Left kidney (tissue), 1 donor: ENCODE measurements at regions not wholly inside any gene's neighbourhood (a gene's known extent, or its start where the extent isn't known, plus 50 kb on each side); places are given as distances from the start of the nearest gene placed in this dataset.
"Not testable (repeated sequence)": the region's sequence is repeated elsewhere in the genome, so short reads cannot be mapped to it uniquely, and the experiment has no call there.

Source experiments
- DNase-seq: peaks from one replicate; pipeline ENCODE4 v3.0.0-alpha.2; 2013

DNA sequence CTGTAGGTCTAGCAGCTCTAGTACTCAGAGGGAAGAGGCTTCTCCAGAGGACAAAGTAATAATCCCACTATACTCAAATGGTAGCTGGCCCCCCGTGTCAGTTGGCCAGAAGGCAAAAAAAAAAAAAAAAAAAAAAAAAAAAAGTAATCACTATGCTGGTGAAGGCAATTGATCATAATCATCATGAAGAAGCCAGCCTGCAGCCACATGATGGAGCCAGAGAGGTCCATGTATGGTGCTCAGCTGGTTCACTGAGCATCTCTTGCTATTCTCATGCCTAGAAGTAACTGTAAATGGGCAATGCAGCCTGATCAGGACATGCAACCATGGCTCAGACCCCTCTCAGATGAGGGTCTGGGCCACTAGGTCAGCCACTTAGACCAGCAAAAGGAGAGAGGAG, 378.8 kb downstream of the MED13L start:
- no peak for DNase-seq

DNA sequence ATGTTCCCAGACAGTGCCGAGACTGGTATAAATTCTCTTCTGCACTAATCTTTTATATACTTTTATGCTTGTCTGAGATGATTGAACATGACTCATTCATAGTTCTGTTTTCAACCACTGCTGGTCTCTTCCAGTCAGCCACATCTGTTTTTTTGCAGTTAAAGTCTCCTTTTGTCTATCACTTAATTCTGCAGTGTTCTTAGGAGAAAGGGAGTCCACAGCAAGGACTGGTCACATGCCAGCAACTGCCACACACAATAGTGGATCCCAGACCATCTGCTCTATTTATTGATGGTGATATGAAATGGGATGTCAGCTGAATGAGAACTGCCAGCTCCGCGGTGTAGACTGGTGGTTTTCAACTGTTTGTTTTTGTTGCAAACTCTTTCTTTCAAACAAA, 379.8 kb downstream of the MED13L start:
- DNase-seq, result no peak

DNA sequence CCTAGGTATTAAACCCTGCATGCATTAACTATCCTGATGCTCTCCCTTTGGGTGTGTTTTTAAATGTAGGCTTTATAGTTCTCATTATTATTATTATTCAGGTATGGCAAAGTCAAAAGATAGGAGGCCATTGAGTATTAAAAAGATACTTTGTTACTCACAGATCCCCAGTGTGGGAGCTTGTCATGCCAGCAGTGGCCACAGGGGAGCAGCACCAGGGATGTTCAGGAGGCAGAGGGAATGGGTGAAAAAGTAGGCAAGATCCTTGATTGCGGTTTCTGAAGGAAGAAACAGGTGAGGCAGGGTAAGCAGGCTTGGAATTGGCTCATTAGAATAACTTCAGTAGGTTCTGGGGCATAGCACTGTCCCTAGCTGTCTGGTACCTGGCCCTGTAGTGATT, 382.2 kb downstream of the MED13L start:
- no peak for DNase-seq

DNA sequence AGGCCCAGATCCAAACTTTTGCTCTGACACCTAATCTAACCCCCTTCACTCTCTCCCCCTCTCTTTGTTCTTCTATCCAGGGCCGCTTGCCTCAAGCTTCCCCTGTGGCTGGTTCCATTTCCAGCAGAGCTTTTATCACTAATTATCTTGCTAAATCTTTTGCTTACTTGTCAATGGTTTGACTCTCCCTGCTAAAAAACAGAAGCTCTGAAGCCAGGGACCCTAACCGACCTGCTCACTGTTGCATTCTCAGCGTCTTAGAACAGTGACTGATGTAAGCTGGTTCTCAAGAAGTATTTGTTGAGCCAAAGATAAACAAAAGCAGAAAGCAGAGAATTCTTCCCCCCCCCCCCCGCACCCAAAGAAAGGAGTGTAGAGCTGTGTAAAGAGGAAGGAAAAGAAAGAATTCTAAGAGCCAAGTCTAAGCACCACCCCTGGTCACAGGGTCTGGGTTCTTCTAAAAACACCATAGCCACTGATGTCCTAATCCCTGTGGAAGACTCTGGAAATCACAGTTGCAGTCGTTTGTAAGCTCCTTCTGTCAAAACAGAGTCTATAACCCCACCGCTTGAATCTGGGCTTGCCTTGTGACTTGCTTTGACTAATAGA, 385.8 kb downstream of the MED13L start:
- no peak for DNase-seq

DNA sequence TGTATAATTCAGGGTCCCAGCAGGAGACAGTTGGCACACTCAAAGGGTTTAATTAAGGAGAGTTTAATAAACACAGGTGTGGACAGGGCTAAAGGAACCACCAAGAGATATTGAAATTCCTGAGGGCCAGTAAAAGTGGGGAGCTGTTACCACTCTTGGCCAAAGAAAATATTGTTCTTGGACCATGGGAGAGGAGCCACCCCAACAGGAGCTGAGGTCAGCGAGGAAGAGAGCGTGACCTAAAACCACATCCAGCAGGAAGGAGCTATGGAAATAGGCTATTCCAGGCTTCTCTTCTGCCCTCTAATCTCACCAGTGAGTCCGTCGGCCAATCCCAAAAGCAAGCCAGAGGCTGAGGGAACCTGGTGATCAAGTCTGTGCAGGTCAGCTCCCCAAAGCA, 390.8 kb downstream of the MED13L start:
- no peak for DNase-seq

DNA sequence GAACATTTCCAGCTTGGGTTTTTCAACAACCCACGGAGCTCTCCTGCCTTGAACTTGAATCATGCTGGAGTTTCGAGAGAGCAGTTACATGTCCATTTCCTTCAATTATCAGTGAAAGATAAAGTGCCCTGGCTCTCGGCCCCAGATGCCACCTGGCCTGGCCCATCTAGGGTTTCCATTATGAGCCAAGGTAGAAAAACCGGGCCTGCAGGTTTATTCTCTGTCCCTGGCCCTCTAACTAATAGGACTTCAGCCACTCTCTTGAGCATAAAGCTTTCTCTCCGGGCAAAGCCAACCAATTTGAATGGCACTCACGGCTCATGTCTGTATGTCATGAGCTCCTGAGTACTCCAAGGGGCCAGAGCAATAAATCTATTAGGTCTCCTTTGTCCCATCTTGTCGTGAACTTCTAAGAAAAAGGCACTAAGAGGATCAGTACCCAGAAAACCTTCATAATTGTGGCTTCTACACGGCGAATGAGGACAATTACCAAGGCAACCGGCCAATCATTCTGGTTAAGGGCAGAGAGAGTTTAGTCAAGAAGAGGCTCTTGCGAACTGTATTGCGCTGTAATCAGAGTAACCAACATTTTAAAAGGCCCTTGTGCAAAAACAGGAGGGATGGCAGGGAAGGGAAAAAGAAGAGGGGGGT, 392.3 kb downstream of the MED13L start:
- DNase-seq, result no peak

DNA sequence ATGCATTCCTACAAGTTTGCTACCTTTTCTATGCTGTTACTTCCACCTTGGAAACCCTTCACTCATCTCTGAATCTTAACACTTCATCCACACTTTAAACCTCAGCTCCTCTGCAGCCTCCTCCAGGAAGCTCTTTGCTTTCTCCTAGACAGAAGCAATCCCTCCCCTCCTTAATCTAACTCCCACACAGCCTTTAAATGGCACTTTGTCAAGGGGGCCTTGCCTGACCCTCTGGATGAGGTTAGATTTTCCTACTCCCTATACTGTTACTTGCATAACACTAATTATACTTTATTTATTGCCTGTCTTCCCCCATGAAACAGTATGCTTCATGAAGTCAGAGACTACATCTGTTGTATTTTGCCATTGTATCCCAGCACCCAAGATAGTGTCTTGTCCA, 394.6 kb downstream of the MED13L start:
- DNase-seq, result no peak

DNA sequence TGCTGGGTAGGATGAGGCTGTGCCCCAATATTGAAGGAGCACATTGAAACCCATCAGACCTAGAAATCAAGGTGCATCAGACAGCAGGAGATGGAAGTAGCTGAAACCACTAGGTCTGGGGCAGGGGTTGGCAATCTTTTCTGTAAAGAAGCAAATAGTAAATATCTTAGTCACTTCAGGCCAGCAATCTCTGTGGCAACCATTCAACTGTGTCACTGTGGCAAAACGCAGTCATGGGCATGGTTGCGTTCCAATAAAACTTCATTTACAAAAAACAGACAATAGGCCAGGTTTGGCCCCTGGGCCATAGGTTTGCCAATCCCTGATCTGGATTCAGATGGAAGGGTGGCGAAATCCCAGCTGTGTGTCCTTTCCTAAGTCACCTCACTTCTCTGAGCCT, 397.3 kb downstream of the MED13L start:
- no peak for DNase-seq

DNA sequence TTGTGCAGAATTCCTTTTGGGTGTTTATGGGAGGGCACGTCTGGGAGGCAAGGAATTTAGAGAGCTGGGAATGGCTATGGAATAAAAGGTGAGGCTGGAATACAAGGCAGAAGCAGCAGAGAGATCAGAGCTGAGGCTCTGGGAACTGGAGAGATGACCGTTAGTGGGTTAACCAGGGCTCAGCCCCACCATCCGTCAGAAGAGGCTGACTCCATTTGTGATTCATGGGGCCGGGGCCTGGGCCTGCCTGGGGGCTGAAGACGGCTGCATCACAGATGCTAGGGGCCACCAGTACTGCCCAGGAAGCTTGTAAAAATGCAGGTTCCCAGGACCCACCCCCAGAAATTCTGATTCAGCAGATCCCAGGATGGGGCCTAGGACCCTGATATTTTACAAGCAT, 398.1 kb downstream of the MED13L start:
- no peak for DNase-seq

DNA sequence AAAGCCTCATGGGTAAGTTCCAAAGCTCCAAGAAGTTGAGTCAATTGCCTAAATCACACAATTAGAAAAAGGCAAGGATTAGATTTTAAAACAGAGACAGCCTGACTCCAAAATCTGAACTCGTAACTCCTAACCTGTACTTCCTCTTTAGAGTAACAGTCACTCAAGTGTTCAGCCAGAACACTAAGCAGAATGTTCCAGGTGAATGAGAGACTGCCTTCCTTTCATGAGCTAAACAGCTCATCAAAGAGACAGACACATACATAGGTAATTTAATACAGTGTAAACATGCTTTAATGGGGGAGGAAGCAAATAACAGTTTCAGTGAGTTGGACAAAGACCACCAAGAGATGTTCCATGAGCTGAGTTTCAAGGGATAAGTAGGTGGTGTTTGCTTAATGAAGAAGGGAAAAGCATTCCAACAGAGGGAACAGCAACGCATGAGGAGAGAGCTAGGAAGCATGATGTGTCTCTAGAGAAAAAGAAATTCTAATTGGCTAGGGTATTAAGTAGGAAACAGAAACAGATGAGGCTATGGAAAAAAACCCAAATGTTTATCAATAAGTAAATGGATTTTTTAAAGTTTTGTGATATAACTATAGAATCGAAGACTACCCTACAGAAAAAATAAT, 403.9 kb downstream of the MED13L start:
- no peak for DNase-seq

DNA sequence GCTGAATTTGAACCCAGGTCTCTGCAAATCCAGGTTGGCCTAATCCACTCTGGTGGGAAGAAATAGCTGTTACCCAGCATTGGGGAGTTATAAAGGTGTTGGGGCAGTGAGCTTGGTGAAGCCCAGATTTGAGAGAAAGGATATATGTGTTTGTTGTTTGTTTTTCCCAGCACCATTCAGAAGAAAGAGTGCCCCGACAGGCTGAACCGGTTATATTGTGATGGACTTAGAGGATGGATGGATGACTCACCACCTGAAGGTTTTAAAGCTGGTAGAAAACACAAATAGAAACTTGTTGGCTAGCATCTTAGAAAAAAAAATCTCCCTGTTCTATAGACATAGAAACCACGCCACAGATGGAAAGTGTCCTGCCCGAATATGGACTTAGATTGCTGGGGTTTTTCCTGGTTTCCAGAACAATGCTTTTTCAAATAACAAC, 404.6 kb downstream of the MED13L start:
- DNase-seq, result no peak

DNA sequence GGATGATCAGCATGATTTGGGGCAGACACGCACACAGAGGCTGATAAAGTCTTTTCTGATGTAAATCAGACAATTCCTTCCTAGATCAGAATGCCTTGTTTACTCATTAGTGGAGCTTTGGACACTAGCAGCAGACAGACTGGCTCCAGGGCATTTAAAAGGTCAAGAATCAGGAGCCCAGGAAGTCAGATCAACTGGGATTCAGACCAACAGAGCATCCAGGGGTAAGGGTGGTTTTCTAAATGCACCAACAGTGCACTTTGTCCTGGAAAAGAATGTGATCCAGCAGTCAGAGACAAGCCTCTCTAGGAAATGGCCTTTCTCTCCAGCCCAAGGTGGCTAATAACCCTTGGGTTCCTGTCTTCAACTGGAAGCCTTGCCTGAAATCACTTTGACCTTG, 405.3 kb downstream of the MED13L start:
- DNase-seq, result no peak

DNA sequence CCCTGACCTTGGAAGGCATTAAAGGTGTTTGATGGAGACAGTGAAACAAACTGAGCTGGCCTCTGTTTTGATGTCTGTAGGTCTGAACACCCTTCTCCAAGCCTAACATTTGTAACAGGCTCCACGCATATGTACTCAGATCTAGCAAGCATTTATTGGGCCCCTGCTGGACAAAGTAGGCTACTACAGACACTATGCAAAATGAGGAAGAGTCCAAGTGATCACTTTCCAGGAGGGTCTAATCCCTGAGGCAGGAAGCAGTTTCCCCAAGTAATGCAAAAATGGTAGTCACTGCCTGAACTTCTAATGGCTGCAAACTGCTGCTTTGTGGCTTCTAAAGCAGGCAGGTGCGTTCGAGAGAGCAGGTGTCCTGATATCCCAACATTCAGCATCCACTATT, 405.8 kb downstream of the MED13L start:
- DNase-seq, result no peak

DNA sequence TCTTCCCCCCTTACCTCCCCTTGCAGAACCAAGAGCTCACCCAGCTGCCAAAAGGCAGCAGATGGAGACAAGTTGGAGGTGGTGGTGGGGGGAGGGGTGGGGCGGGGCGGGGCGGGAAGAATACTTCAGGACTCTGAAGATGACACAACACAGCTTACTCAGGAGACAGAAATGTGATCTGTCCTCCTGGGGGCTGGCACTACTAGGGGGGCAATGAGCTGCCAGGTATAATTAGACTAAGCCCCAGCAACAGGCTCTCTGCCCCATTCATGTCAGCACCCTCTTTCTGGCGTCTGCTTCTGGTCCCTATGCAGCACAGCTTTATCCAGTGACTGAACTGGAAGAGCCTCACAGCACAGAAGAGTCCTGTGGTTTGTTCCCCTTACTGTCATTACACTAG, 407.0 kb downstream of the MED13L start:
- DNase-seq, result no peak

DNA sequence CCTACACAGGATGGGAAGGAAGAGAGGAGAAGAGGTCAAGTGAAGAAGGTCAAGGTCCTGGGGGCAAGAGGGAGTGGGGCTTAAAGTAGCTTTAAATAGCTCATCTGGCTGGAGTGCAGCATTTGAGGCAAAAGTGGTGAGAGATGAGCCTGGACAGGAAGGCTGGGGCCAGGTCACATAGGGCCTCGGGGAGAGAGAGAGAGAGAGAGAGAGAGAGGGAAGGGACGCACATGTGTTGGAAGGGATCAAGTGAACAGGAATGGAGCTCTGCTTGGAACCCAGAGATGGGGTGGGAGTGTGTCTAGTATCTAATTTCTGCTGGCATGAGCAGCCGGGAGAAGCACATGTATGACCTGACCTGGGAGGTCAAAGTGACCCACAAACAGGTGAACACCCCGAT, 407.5 kb downstream of the MED13L start:
- DNase-seq, result no peak

DNA sequence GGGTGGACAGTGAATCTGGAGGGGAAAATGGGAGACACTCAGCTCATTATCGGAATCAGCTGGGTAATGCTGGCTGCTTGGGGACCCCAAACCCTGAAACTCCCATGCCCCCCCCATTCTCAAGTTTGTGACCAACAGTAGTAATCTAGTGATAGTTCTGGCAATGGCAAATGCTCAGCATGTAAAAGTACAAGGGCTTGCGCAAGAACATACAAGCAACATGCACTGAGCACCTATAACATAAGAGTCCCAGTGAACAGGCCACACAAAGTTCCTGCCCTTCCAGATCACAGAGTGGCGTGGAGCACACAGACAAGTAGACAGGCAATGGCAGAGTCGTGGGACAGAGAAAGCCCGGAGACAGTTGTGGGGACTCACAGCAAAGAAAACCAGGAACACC, 407.9 kb downstream of the MED13L start:
- no peak for DNase-seq

DNA sequence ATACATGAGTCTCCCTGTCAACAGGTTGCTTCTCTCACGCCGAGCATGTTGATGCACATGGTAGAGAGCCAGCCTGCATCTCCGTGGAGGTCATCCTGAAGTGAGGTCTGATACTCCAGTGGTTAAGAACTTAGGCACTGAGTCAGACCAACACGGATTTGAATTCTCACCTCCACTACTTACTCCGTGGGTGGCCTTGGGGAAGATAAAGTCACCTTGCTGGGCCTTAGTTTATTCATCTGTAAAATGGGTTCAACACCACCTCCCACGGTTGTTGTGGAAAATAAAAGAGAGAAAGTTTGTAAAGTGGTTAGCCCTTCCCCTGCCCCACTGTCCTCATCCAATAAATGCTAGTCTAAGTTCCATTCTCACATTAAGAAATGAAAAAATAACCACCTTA, 408.9 kb downstream of the MED13L start:
- DNase-seq, result no peak

DNA sequence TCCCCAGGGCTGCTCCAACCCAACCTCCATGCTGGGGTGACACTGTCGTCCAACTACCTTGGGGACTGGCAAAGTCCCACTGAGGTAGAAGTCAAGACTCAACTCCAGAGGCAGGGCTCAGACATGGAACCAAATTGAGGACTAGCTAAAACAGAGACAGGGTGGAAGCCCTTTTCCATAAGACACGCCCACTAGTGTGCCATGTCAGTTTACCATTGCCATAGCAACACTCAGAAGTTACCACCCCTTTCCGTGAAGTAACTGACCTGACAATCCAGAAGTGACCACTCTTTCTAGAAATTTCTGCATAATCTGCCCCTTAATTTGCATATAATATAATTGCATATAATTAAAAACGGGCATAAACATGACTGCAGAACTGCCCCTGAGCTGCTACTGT, 409.6 kb downstream of the MED13L start:
- DNase-seq, result no peak

DNA sequence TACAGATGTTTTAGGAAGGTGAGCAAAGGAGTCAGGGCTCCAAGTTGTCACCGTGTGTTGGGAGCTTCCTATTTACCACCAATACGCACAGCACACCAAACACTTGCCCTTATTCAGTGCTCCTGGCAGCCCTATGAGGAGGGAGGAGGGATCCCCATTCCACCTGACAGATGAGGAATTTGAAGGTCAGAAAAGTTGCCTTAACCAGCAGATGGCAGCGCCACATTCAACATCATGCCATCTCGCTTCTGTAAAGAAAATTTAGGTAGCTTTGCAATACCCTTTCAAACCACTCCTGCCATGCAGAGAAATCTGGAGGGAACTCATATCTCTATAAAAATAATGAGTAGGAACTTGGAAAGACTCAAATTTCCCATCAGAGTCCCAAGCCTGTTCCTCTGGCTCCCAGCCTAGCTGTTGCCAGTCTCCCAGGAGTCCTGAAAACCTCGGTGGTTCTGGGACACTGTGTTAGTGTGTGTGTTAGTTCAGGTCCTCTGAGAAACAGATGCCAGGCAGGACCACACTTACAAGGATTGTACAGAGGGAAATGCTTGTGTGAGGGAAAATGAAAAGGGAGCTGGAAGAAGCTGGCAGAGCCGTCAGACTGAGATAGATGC, 410.5 kb downstream of the MED13L start:
- DNase-seq, result no peak

DNA sequence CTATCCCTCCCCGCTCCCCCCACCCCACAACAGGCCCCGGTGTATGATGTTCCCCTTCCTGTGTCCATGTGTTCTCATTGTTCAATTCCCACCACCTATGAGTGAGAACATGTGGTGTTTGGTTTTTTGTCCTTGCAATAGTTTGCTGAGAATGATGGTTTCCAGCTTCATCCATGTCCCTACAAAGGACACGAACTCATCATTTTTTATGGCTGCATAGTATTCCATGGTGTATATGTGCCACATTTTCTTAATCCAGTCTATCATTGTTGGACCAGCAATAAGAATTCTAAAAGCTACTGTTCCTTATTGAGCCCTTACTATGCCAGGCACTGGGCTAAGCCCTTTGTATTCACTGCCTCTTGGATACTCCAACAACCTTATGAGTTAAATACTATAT, 411.2 kb downstream of the MED13L start:
- DNase-seq, result not testable (repeated sequence)

DNA sequence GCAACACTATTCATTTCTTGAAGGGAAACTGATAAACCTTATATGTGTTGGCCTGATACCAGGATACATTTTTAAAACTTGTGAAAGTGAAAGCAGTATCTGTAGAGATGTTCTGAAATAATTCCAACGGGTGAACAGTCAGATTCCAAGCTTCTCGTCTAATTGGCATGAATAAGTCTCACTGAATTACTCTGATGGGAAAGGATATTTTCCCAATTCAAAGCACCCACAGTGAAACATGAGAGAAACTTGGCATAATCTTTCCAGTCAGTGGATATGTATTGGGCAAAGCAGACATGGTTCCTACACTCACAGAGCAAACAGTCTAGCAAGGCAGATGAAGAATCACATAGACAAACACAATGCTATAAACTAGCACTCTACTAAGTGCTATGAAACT, 413.1 kb downstream of the MED13L start:
- DNase-seq, result no peak

DNA sequence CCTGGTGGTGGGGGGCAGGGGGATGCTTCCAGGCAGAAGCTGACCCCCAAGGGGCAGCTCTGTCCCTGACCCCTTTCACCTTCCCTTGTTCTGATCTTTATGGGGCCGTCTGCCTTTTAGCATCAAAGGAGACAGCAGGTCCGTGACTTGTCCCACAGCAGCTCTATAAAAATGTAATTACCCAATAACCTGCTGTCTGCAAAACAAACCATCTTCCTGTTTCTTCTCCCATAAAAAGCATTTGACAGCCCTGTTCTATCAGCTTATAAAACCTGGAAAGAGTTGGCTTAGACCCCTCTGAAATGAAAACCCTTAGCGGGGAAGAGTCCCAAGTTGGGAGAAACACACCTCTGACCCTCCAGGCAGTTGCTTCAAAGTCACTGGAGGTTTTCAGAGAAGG, 416.9 kb downstream of the MED13L start:
- DNase-seq, result no peak

DNA sequence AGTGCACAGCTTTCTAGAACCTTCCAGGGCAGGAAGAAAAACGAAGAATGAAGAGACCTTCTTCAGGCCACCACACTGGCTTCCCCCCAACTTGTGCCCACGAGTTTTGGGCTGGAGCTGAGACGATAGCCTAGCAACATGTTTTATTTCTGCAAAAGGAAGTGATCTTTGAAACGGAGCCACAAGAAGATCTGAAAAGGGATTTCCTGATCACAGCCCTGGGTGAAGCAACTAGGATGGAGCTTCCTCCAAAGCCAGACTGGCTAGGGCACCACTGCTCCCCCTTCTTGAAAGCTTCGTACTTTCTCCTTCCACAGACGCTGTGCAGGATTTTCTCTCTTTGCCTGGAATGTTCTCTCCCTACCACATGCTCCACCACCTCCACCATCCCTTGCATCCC, 418.3 kb downstream of the MED13L start:
- no peak for DNase-seq

DNA sequence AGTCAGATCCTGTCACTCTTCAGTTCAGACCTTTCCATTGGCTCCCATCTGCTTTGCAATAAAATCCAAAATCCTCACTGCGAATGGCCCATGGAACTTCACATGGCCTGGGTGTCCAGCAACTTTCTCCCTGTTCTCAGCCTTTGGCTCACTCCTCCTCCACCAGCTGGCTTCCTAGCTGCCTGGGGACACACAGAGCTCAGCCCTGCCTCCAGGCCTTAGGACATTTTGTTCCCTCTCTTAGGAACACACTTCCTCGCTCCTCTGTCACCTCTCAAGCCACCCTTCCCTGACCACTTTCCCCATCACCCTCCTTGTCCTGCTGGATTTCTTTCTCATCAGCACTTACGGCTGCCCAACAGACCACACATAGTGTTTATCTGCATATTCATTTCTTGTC, 419.6 kb downstream of the MED13L start:
- no peak for DNase-seq
